ENCODE measurements at regions not wholly inside any gene's neighbourhood (a gene's known extent, or its start where the extent isn't known, plus 50 kb on each side); places are given as distances from the start of the nearest gene placed in this dataset.

DNA sequence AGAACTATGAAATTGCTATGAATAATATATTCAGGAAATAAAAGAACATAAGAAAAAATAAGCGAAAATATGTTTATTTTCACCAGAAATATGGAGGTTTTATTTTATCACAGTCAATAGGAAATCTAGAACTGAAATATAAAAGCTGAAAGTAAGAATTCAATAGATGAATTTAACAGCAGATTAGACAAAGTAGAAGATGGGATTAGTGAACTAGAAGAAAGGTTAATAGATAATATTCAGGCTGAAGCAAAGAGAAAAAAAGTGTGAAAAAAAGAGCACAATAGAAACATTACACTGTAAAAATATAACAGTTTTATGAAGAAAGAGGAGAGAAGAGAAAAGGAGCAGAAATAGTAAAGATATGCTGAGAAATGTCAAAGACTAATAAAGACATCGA lies 1152.1 kb downstream of the FAT4 start:
- TF ChIP-seq, protein P1, sequence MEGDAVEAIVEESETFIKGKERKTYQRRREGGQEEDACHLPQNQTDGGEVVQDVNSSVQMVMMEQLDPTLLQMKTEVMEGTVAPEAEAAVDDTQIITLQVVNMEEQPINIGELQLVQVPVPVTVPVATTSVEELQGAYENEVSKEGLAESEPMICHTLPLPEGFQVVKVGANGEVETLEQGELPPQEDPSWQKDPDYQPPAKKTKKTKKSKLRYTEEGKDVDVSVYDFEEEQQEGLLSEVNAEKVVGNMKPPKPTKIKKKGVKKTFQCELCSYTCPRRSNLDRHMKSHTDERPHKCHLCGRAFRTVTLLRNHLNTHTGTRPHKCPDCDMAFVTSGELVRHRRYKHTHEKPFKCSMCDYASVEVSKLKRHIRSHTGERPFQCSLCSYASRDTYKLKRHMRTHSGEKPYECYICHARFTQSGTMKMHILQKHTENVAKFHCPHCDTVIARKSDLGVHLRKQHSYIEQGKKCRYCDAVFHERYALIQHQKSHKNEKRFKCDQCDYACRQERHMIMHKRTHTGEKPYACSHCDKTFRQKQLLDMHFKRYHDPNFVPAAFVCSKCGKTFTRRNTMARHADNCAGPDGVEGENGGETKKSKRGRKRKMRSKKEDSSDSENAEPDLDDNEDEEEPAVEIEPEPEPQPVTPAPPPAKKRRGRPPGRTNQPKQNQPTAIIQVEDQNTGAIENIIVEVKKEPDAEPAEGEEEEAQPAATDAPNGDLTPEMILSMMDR (IDR thresholded peaks at IDR 0.05) = no peak
- no peak for TF ChIP-seq POLR2AphosphoS5 (IDR thresholded peaks at IDR 0.05)
- no peak for TF ChIP-seq POLR2A (IDR thresholded peaks at IDR 0.05)
- TF ChIP-seq EP300 (IDR thresholded peaks at IDR 0.05) = no peak
- Histone ChIP-seq H3K9me3 (no peaks in the 10 kb centered on the region), H3K27me3 (no peaks in the 10 kb centered on the region), H3K36me3 (no peaks in the 10 kb centered on the region), H3K27ac (no peak overlapping the region), H3K4me1 (no peaks in the 10 kb centered on the region), H3K4me3 (no peak overlapping the region)
- DNase-seq (ENCODE audit: low spot score in 2 of 2) = no peak
- 93% methylated on average over 2 of the region's 2 CpGs for WGBS

DNA sequence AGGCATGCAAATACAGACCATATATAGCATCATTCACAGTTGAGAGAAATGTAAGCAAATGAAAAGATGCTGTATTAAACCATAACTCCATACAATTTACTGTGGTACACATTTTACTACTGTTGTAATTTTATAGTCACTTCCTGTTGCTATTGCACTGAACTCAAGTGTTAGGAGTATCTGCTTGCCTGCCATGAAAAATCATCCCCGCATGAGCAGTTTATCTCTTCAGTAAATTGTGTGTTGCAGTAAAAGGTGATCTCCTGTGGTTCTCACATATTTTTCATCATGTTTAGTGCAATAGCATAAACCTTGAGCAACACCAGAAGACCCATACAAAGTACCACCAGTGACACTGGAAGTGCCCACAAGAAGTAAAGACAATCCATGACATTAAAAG lies 1153.4 kb downstream of the FAT4 start:
- Histone ChIP-seq H3K36me3 (no peaks in the 10 kb centered on the region), H3K27me3 (no peaks in the 10 kb centered on the region), H3K9me3 (no peaks in the 10 kb centered on the region), H3K4me1 (no peaks in the 10 kb centered on the region), H3K4me3 (no peak overlapping the region), H3K27ac (no peak overlapping the region)
- TF ChIP-seq, protein P1 (IDR thresholded peaks at IDR 0.05) = no peak
- TF ChIP-seq EP300 (IDR thresholded peaks at IDR 0.05) (no peak), POLR2A (IDR thresholded peaks at IDR 0.05) (no peak), POLR2AphosphoS5 (IDR thresholded peaks at IDR 0.05) (no peak)
- DNase-seq (ENCODE audit: low spot score in 2 of 2) = no peak
- 100% methylated on average over 1 of the region's 1 CpG for WGBS

DNA sequence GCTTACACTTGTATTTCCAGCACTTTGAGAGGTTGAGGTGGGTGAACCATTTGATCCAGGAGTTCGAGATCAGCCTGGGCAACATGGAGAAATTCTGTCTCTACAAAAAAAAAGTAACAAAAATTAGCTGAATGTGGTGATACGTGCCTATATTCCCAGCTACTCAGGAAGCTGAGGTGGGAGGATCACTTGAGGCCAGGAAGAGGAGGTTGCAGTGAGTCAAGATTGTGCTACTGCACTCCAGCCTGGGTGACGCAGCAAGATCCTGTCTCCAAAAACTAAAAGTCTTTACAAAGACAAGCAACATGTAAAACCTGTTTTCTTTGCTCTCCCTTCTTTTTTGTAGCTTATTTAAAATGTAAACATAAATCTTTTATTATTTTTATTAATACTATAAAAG lies 1156.1 kb downstream of the FAT4 start:
- DNase-seq (ENCODE audit: low spot score in 2 of 2) = no peak
- Histone ChIP-seq H3K27ac (no peak overlapping the region), H3K4me1 (no peaks in the 10 kb centered on the region), H3K27me3 (no peaks in the 10 kb centered on the region), H3K4me3 (no peak overlapping the region), H3K36me3 (no peaks in the 10 kb centered on the region), H3K9me3 (peaks cover 4% of the 10 kb centered on the region)
- WGBS = 71% methylated on average over 3 of the region's 3 CpGs
- TF ChIP-seq EP300 (IDR thresholded peaks at IDR 0.05) (no peak), POLR2AphosphoS5 (IDR thresholded peaks at IDR 0.05) (no peak), POLR2A (IDR thresholded peaks at IDR 0.05) (no peak)
- TF ChIP-seq, protein P1 (IDR thresholded peaks at IDR 0.05) = no peak

DNA sequence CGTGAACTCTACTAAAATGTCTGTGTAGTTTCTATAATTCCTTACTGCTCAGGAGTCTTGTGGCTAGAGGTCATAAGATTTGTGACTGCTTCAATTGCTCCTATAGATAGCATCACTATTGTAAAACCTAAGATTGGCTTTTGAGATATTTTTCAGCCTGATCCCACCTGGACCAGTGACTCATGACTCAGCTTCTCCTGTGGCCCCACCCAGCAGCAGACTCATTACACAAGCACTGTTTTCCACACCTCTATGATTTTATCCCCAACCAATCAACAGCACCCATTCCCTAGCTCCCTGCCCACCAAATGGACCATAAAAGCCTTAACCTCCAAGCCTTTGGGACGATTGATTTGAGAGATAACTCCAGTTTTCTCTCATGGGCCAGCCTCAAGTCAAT lies 1157.0 kb upstream of the INTU start:
- DNase-seq (ENCODE audit: low spot score in 2 of 2) = no peak
- Histone ChIP-seq H3K4me1 (no peaks in the 10 kb centered on the region), H3K27me3 (no peaks in the 10 kb centered on the region), H3K4me3 (no peak overlapping the region), H3K36me3 (no peaks in the 10 kb centered on the region), H3K9me3 (peaks cover 4% of the 10 kb centered on the region), H3K27ac (no peak overlapping the region)
- 88% methylated on average over 2 of the region's 2 CpGs for WGBS
- TF ChIP-seq, protein P1 (IDR thresholded peaks at IDR 0.05) = no peak
- TF ChIP-seq EP300 (IDR thresholded peaks at IDR 0.05) (no peak), POLR2AphosphoS5 (IDR thresholded peaks at IDR 0.05) (no peak), POLR2A (IDR thresholded peaks at IDR 0.05) (no peak)

DNA sequence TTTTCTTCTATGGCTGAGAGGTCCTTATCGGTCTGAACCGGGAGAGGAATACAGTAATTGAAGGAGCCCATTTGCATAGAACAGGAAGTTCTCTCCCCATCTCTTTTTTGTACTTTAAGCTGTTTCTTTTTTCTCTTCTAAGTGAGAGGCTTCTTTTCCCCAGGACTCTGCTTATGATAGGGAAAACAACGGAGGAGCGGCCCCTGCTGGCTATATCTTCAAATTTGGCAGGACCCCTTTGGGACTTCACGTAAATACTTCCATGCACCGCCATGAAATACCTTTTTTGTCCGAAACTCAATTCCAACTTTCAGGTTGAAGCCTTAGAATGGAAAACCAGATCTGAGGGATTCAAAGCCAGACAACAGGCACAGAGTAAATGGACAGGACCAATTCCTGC lies 1153.0 kb upstream of the INTU start:
- TF ChIP-seq, protein P1 (IDR thresholded peaks at IDR 0.05) = no peak
- TF ChIP-seq EP300 (IDR thresholded peaks at IDR 0.05) = no peak
- TF ChIP-seq POLR2A (IDR thresholded peaks at IDR 0.05) = no peak
- no peak for TF ChIP-seq POLR2AphosphoS5 (IDR thresholded peaks at IDR 0.05)

More for the DNA sequence above, 1153.0 kb upstream of the INTU start:
- Histone ChIP-seq H3K9me3 (peaks cover 4% of the 10 kb centered on the region), H3K27ac (no peak overlapping the region), H3K36me3 (no peaks in the 10 kb centered on the region), H3K27me3 (no peaks in the 10 kb centered on the region), H3K4me1 (no peaks in the 10 kb centered on the region), H3K4me3 (no peak overlapping the region)
- WGBS = 94% methylated on average over 7 of the region's 7 CpGs
- DNase-seq (ENCODE audit: low spot score in 2 of 2) = no peak

Measured in suprapubic skin (tissue), 4 donors.